ENCODE measurements at regions not wholly inside any gene's neighbourhood (a gene's known extent, or its start where the extent isn't known, plus 50 kb on each side); places are given as distances from the start of the nearest gene placed in this dataset.
A peak's percentile ranks its signal among the peaks of the same experiment; 100 is the strongest.
"Not testable (repeated sequence)": the region's sequence is repeated elsewhere in the genome, so short reads cannot be mapped to it uniquely, and the experiment has no call there.

- not testable (repeated sequence) for DNase-seq (ENCODE audit: low read depth)
These were observed 54.7 kb upstream of the NBPF15 start for GRCh38 chr1:144516172-144516571.

GRCh38 chr1:144516906-144517305 lies 55.4 kb upstream of the NBPF15 start:
- not testable (repeated sequence) for DNase-seq (ENCODE audit: low read depth)

- DNase-seq (ENCODE audit: low read depth), result not testable (repeated sequence)
These were observed 57.0 kb upstream of the NBPF15 start for GRCh38 chr1:144518439-144518838.

GRCh38 chr1:144519528-144520189 lies 58.2 kb upstream of the NBPF15 start:
- DNase-seq (ENCODE audit: low read depth), result peak; percentile 0

- not testable (repeated sequence) for DNase-seq (ENCODE audit: low read depth)
These were observed 62.4 kb upstream of the NBPF15 start for GRCh38 chr1:144523661-144524407.

GRCh38 chr1:144532156-144532607 lies 60.5 kb upstream of the PPIAL4F start:
- not testable (repeated sequence) for DNase-seq (ENCODE audit: low read depth)

- DNase-seq (ENCODE audit: low read depth), result not testable (repeated sequence)
These were observed 59.2 kb upstream of the PPIAL4F start for GRCh38 chr1:144533480-144533879.

GRCh38 chr1:144534286-144534685 lies 58.4 kb upstream of the PPIAL4F start:
- DNase-seq (ENCODE audit: low read depth), result not testable (repeated sequence)

- DNase-seq (ENCODE audit: low read depth), result not testable (repeated sequence)
These were observed 56.0 kb upstream of the PPIAL4F start for GRCh38 chr1:144536677-144537076.

GRCh38 chr1:144537234-144537633 lies 55.5 kb upstream of the PPIAL4F start:
- not testable (repeated sequence) for DNase-seq (ENCODE audit: low read depth)

- DNase-seq (ENCODE audit: low read depth), result not testable (repeated sequence)
These were observed 54.0 kb upstream of the PPIAL4F start for GRCh38 chr1:144538736-144539135.

- DNase-seq (ENCODE audit: low read depth), result not testable (repeated sequence)
These were observed 53.3 kb upstream of the PPIAL4F start for GRCh38 chr1:144539191-144539960.

All from forelimb muscle (tissue), 1 donor.